HG03196 (cell line): ENCODE measurements at regions not wholly inside any gene's neighbourhood (a gene's known extent, or its start where the extent isn't known, plus 50 kb on each side); places are given as distances from the start of the nearest gene placed in this dataset.
"Not testable (repeated sequence)": the region's sequence is repeated elsewhere in the genome, so short reads cannot be mapped to it uniquely, and the experiment has no call there.

Experiments
- ATAC-seq: cut with Tn5 transposase; IDR thresholded peaks from one replicate; pipeline ENCODE4 v1.9.1; 2021; ENCODE audit not compliant: unreplicated experiment

DNA sequence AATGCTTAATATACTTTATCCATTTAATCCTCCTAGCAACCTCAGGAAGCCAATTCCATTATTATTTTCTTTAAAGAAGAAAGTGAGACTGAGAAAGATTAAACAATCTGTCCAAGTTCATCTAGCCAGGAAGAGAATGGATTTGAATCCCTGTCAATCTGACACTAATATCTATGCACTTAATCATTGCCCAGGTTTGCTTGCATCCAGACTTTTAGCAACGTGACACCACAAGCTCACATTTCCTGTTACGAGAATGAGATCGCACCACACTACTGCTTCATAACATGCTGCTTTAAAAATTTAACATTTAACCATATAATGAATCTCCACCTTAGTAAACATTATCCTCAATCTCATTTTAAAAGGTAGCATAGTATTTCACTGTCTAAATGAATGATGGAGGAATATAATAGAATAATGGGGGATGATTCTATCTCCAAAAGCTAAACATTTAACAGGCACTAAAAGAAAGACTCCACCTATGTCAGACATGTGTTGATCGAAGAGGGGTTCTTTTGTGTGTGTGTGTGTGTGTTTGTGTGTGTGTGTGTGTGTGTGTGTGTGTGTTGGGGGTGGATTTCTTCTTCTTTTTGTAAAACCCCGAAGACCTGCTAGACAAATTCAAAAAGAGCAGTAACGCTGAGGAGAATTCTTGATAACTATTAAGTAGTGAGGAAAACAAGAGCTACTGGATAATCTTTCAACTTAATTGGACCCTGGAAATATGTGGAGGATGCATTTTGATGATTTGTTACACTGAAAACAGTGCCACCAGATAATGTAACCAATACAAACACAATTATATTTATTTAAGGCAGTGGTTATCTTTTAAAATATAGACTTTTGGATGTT, 138.7 kb upstream of the NR3C1 start:
- ATAC-seq = no peak

- no peak for ATAC-seq
Measured at GRCh38 chr5:143539742-143540141, 136.3 kb upstream of the NR3C1 start.

GRCh38 chr5:143537056-143537455, 133.6 kb upstream of the NR3C1 start:
- no peak for ATAC-seq

DNA sequence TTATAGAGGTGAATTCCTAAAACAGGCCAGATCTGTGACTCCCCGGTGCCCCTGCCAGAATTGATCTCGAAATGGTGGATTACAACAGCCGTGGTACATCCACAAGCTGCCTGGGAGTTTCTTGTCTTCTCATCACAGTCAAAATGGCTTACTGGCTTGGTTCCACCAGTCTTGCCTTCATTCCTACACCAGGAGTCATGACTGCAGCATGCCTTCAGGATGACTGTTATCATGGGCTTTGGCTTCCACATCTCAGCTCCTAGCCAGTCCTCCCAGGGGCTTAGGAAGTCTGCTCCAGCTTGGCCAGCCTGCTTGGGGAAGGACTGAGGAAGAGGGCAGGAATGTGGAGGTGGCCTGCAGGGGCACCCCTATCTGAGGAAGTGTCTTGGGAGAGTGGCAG, 132.9 kb upstream of the NR3C1 start:
- ATAC-seq = no peak

- no peak for ATAC-seq
Measured at GRCh38 chr5:143534761-143535154, 131.3 kb upstream of the NR3C1 start.

- ATAC-seq = no peak
Measured at GRCh38 chr5:143533978-143534760, 130.7 kb upstream of the NR3C1 start.

- ATAC-seq = no peak
Measured at GRCh38 chr5:143533475-143533874, 130.0 kb upstream of the NR3C1 start.

- ATAC-seq = no peak
Measured at GRCh38 chr5:143527808-143528207, 124.3 kb upstream of the NR3C1 start.

- no peak for ATAC-seq
Measured at GRCh38 chr5:143525176-143525575, 121.7 kb upstream of the NR3C1 start.

DNA sequence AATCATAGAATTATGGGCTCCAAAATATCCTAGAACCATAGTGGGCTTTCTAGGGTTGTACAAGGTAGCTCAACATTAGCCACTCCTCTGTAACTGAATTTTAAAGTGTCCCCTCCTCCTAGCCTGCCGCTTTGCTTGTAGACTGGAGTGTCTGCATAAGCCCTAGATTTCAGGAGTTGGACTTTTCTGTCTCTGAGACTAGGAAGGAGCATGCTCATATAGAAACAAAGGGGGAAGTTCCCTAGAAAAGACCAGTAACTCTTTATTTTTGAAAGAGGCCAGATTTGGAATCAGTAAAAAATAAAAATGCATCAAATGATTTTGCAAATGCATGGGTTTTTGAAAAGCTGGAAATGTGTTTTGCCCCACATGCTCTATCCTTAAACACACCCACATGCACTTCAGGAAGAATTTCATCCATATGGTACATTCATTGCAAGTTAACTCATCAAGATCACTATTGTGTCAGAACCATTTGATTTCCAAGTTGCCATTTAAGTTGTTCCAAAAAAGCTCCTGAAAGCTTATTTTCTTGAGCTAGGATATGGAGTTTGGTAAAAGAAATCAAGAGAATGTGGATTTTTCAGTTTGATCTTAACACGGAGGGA, 121.0 kb upstream of the NR3C1 start:
- ATAC-seq = no peak

DNA sequence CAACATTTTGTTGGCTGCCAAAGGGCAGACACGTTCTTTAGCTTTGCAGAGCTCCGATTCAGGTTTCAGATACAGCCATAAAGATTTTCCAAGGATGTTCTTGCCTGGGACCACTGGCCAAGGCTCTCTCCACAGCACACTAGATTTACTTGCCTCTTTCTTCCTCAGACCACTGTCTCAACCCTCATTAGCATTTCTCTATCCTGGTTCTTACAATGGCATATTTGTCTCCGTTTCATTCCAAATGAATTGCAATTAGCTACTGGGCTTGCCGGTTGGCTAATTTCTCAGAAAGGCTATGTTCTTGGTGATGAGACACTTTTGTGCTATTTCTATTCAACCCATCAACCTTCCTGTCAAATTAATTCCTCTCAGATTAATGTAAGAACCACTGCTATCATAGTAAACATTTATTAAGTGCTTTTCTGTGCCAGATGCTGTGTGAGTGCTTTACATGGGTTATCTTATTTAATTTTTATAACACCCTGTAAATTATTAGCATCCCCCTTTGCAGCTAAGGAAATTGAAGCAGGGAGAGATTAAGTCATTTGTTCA, 118.4 kb upstream of the NR3C1 start:
- no peak for ATAC-seq

DNA sequence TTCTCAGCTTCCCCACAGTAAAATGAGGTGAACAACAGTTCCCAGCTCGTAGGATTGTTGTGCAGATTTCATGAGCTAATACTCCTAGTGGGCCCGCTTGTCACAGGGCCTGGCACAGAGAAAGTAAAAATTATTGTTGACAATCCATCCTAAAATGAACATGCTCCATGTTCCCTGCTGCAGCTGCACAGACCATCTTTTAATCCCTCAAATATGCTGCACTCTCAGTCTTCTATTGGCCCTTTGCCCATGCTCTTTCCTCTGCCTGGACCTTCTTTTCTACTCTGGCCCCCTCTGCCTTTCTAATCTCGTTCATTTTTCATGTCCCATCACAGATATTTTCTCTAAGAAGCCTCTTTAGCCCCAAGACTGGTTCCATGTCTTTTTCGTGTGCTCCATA, 117.7 kb upstream of the NR3C1 start:
- ATAC-seq = no peak

- not testable (repeated sequence) for ATAC-seq
Measured at GRCh38 chr5:143519215-143519614, 115.7 kb upstream of the NR3C1 start.

DNA sequence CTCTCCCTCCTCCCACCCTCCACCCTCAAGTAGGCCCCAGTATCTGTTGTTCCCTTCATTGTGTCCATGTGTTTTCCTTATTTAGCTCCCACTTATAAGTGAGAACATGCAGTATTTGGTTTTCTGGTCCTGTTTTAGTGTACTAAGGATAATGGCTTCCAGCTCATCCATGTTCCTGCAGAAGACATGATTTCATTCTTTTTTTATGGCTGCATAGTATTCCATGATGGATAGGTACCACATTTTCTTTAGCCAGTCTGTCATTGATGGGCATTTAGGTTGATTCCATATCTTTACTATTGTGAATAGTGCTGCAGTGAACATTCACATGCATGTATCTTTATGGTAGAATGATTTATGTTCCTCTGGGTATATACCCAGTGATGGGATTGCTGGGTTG, 114.3 kb upstream of the NR3C1 start:
- not testable (repeated sequence) for ATAC-seq

- ATAC-seq = no peak
Measured at GRCh38 chr5:143516249-143516648, 112.8 kb upstream of the NR3C1 start.

DNA sequence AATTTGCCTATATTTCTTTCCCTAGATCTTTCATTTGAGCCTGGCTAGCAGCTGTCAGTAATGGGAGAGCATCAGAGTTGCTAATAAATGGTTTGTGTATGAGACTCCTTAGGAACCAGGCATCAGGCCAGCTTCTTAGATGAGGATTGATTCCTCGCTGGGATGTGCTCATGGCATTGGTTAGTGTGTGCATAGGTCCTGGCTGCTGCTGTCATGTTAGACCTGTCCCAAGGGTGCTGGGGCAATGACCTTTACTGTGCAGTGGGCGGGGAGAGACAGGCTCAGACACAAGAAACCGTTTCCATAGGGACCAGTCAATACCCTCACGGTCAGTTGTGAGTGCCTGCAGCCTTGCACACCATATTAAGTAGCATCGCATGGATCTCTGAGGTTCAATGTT, 112.3 kb upstream of the NR3C1 start:
- ATAC-seq = no peak

GRCh38 chr5:143514616-143515335, 111.3 kb upstream of the NR3C1 start:
- no peak for ATAC-seq

- no peak for ATAC-seq
Measured at GRCh38 chr5:143513720-143514119, 110.2 kb upstream of the NR3C1 start.

DNA sequence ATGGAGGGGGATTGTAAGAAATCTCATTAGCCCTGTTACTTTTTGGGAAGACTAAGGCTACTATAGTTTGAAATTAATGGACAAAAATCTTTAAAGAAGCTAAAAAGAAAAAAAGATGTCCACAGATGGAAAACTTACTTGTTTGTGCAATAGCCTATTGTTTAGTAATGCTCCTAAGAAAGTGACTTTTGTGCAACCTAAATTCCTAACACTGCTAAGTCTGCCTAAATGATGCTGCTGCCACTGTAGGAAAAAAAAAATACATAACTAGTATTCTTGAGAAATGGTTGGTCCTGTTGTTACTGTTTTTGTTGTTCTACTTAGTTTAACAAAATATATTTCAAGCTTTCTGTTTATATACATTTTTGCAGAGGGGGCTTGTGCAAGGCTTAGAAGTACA, 108.2 kb upstream of the NR3C1 start:
- no peak for ATAC-seq

- peak; percentile 49 for ATAC-seq
Measured at GRCh38 chr5:143509758-143510221, 106.3 kb upstream of the NR3C1 start.
